K562 (cell line): ENCODE measurements at regions not wholly inside any gene's neighbourhood (a gene's known extent, or its start where the extent isn't known, plus 50 kb on each side); places are given as distances from the start of the nearest gene placed in this dataset.

Source experiments
- ATAC-seq: fragments of 200-7000 bp; cut with Tn5 transposase; 3 replicates; pipeline ENCODE4 v1.9.1; 2020; ENCODE audit warnings: moderate library complexity
- BruUV-seq: library from RNA; stranded (reverse); fragments of 400-500 nt; replicated peaks from 2 replicates; lab custom pipeline; 2021; lab: Mats Ljungman, UMichigan
- CTCF ChIA-PET: fragments of 300-600 bp; formaldehyde crosslinking; extraction: SDS; loops from one replicate; lab custom pipeline; 2021; ENCODE audit warnings: low intra/inter-chr PET ratio; lab: Yijun Ruan, JAX
- POLR2A ChIA-PET: fragments of 300-600, 350-650 bp; sonication (Branson Sonifier 250); formaldehyde crosslinking; extraction: SDS; loops from one replicate; lab custom pipeline; 2021; ENCODE audit warnings: antibody characterized with exemption, inconsistent platforms; lab: Yijun Ruan, JAX
- DNase-seq, 4 experiments: peaks; one replicate each; pipeline versions ENCODE4 v3.0.0 to v3.0.0-alpha.2; 2011 to 2018; ENCODE audit warnings: low spot score in 3 of 4, mixed read lengths in 3 of 4; ENCODE audit errors: extremely low read depth in 1 of 4
- FAIRE-seq: peaks from 2 replicates; lab custom pipeline; 2011; peaks lifted over from hg19 to GRCh38; lab: Jason Lieb, UNC
- H2AFZ ChIP-seq: 2 replicates; pipeline ENCODE4 v1.6.0; 2011; ENCODE audit warnings: low read depth, low read length, control low read depth, inconsistent platforms
- H3K27ac ChIP-seq: fragments of 200-600 bp; 3 replicates; pipeline ENCODE4 v1.8.0; 2011; ENCODE audit warnings: low read depth, mild to moderate bottlenecking, control low read depth, inconsistent platforms, low read length, moderate library complexity, mixed read lengths; ENCODE audit errors: extremely low read depth
- H3K27me3 ChIP-seq, 2 experiments: fragments of 300-600 bp in 1 of 2; 2 replicates in 1 of 2; 3 replicates in 1 of 2; pipeline versions ENCODE4 v1.6.0 to v1.8.0; 2011; ENCODE audit warnings: inconsistent platforms in 2 of 2, low read length in 2 of 2, mild to moderate bottlenecking in 1 of 2, mixed read lengths in 1 of 2, moderate library complexity in 1 of 2; ENCODE audit not compliant: control insufficient read depth in 2 of 2, insufficient read depth in 2 of 2
- H3K36me3 ChIP-seq: fragments of 300-600 bp; 3 replicates; pipeline ENCODE4 v1.8.0; 2011; ENCODE audit warnings: mild to moderate bottlenecking, low read length, inconsistent platforms; ENCODE audit not compliant: control insufficient read depth, insufficient read depth
- H3K4me1 ChIP-seq, 2 experiments: fragments of 200-600 bp in 1 of 2; replicated peaks in 1 of 2; 2 replicates in 1 of 2; 3 replicates in 1 of 2; pipeline versions ENCODE4 v1.5.1 to v1.8.0; 2011; ENCODE audit warnings: inconsistent platforms in 2 of 2, low read length in 2 of 2, mild to moderate bottlenecking in 1 of 2, mixed read lengths in 1 of 2, moderate library complexity in 1 of 2; ENCODE audit not compliant: control insufficient read depth in 2 of 2, insufficient read depth in 2 of 2
- H3K4me2 ChIP-seq: 2 replicates; pipeline ENCODE4 v1.6.1; 2011; ENCODE audit warnings: low read length, control low read depth, inconsistent platforms, mixed read lengths; ENCODE audit not compliant: insufficient read depth
- H3K4me3 ChIP-seq: fragments of 200-600 bp; sonication (generic), shearing (Covaris generic); 2 replicates; pipeline ENCODE4 v1.5.1; 2016; ENCODE audit warnings: control low read depth, inconsistent platforms
- H3K79me2 ChIP-seq: fragments of 200-600 bp; 3 replicates; pipeline ENCODE4 v1.8.0; 2011; ENCODE audit warnings: low read length, inconsistent platforms; ENCODE audit not compliant: control insufficient read depth, insufficient read depth
- H3K9ac ChIP-seq, 2 experiments: 2 replicates each; pipeline versions ENCODE4 v1.6.0 to v1.6.1; 2011; ENCODE audit warnings: low read depth in 2 of 2, low read length in 2 of 2, control low read depth in 1 of 2, inconsistent platforms in 1 of 2, mild to moderate bottlenecking in 1 of 2, mixed read lengths in 1 of 2; ENCODE audit not compliant: insufficient read depth in 1 of 2
- H3K9me1 ChIP-seq: one replicate; pipeline ENCODE4 v1.6.0; 2011; ENCODE audit warnings: inconsistent platforms, mild to moderate bottlenecking, low read length, moderate library complexity; ENCODE audit not compliant: control insufficient read depth, insufficient read depth
- H3K9me3 ChIP-seq: replicated peaks from 2 replicates; pipeline ENCODE4 v1.5.1; 2011; ENCODE audit warnings: low read depth, low read length, inconsistent platforms; ENCODE audit not compliant: control insufficient read depth, insufficient read depth
- H4K20me1 ChIP-seq: replicated peaks from 2 replicates; pipeline ENCODE4 v1.6.1; 2011; ENCODE audit warnings: low read length, inconsistent platforms, mixed read lengths; ENCODE audit not compliant: control insufficient read depth, insufficient read depth
- ADNP ChIP-seq: fragments of 200-800 bp; sonication (Bioruptor generic); IDR thresholded peaks from 2 replicates; pipeline ENCODE4 v1.6.1; 2016; ENCODE audit warnings: missing genetic modification characterization, missing compliant biosample characterization
- CBFB ChIP-seq: sonication (generic); formaldehyde crosslinking; IDR thresholded peaks from 2 replicates; pipeline ENCODE4 v1.4.0; 2020; ENCODE audit warnings: mild to moderate bottlenecking, missing genetic modification reagents
- EP400 ChIP-seq: fragments of 450-650 bp; IDR thresholded peaks from 2 replicates; pipeline ENCODE4 v1.6.1; 2017; ENCODE audit warnings: antibody characterized with exemption, mild to moderate bottlenecking, moderate library complexity
- ESRRB ChIP-seq: fragments of 250-450 bp; sonication (Bioruptor Pico); IDR thresholded peaks from 2 replicates; pipeline ENCODE4 v1.5.0; 2020; ENCODE audit warnings: mild to moderate bottlenecking, moderate library complexity, borderline replicate concordance
- GABPA ChIP-seq: fragments of 200-800 bp; sonication (Bioruptor generic); conservative IDR thresholded peaks from 2 replicates; pipeline ENCODE4 v1.6.1; 2016; ENCODE audit warnings: low read depth, missing genetic modification characterization, missing compliant biosample characterization
- HINFP ChIP-seq: fragments of 450-650 bp; conservative IDR thresholded peaks from 2 replicates; pipeline ENCODE4 v1.6.1; 2016; ENCODE audit warnings: missing genetic modification characterization, low read depth, mild to moderate bottlenecking, control low read depth, missing compliant biosample characterization
- HMG20B ChIP-seq: fragments of 250-450 bp; sonication (Bioruptor Pico); IDR thresholded peaks from 2 replicates; pipeline ENCODE4 v1.5.0; 2021; ENCODE audit warnings: mild to moderate bottlenecking
- KLF1 ChIP-seq: fragments of 450-650 bp; IDR thresholded peaks from 2 replicates; pipeline ENCODE4 v1.6.1; 2016; ENCODE audit warnings: missing genetic modification characterization, missing compliant biosample characterization
- MECOM ChIP-seq: fragments of 250-450 bp; sonication (Bioruptor Pico); IDR thresholded peaks from 2 replicates; pipeline ENCODE4 v1.8.0; 2022; ENCODE audit warnings: inconsistent platforms
- MED1 ChIP-seq: sonication (generic); formaldehyde crosslinking; IDR thresholded peaks from 2 replicates; pipeline ENCODE4 v1.8.1; 2023; ENCODE audit warnings: missing genetic modification reagents, borderline replicate concordance
- POLR2AphosphoS2 ChIP-seq: IDR thresholded peaks from 2 replicates; pipeline ENCODE4 v1.6.1; 2012; ENCODE audit warnings: low read length, improper control_type of control experiment
- PRMT5 ChIP-seq: sonication (generic); formaldehyde crosslinking; IDR thresholded peaks from 2 replicates; pipeline ENCODE4 v1.5.0; 2020; ENCODE audit warnings: missing genetic modification reagents
- SIN3A ChIP-seq, 2 experiments: fragments of 150-350 bp in 1 of 2; IDR thresholded peaks; 2 replicates each; pipeline ENCODE4 v1.6.1; 2011 to 2016; ENCODE audit warnings: borderline replicate concordance in 2 of 2, low read depth in 2 of 2, low read length in 2 of 2, mild to moderate bottlenecking in 2 of 2, moderate library complexity in 2 of 2; ENCODE audit not compliant: control insufficient read depth in 1 of 2
- SLC30A9 ChIP-seq: fragments of 250-450 bp; sonication (Bioruptor Pico); IDR thresholded peaks from 2 replicates; pipeline ENCODE4 v1.8.0; 2022; ENCODE audit warnings: mild to moderate bottlenecking, moderate library complexity
- STAT5B ChIP-seq: fragments of 250-450 bp; sonication (Bioruptor Pico); IDR thresholded peaks from 2 replicates; pipeline ENCODE4 v1.8.0; 2021; ENCODE audit warnings: mild to moderate bottlenecking, inconsistent platforms
- TRIM24 ChIP-seq, 2 experiments: fragments of 450-650 bp; IDR thresholded peaks; 2 replicates each; pipeline ENCODE4 v1.6.1; 2016
- U2AF1 ChIP-seq: fragments of 200-400 bp; formaldehyde crosslinking; optimal IDR thresholded peaks from 2 replicates; pipeline ENCODE3; 2017; ENCODE audit warnings: mild to moderate bottlenecking, low read depth, low read length, moderate library complexity
- ZNF140 ChIP-seq: fragments of 250-450 bp; sonication (Bioruptor Pico); IDR thresholded peaks from 2 replicates; pipeline ENCODE4 v1.8.0; 2021; ENCODE audit warnings: moderate library complexity, mild to moderate bottlenecking, inconsistent platforms
- ZNF76 ChIP-seq: fragments of 250-450 bp; sonication (Bioruptor Pico); IDR thresholded peaks from 2 replicates; pipeline ENCODE4 v1.4.0; 2020; ENCODE audit warnings: mild to moderate bottlenecking, moderate library complexity, borderline replicate concordance
- WGBS: fragments of 100-300 bp; shearing (Covaris generic); methylation state at CpG from one replicate; pipeline ENCODE4 v1.1.6; 2016; ENCODE audit warnings: low coverage, mixed read lengths; ENCODE audit not compliant: insufficient coverage; ENCODE audit errors: missing lambda C conversion rate; 5-methylcytosine and 5-hydroxymethylcytosine counted together
- in situ Hi-C: fragments of 300-500 bp; cut with MboI; formaldehyde crosslinking; loops from 4 replicates; pipeline ENCODE4 v1.15.0; 2018; ENCODE audit warnings: inconsistent platforms, mixed read lengths
- intact Hi-C: fragments of 100-400 bp; cut with micrococcal nuclease; formaldehyde crosslinking; loops from 2 replicates; pipeline ENCODE4 v1.14.2; 2022

- no peak for TF ChIP-seq HINFP (tag)
- TF ChIP-seq U2AF1 = no peak
- TF ChIP-seq MED1 (CRISPR knock-in tag) = no peak
- no peak for TF ChIP-seq STAT5B (CRISPR knock-in tag)
- TF ChIP-seq GABPA = no peak
Observed at GRCh38 chr4:188299161-188299560, 159.9 kb downstream of the TRIML1 start (continued).

- H3K9me1 ChIP-seq = no peaks in the 10 kb centered on the region
- no peak for ATAC-seq
- H2AFZ ChIP-seq = no peak overlapping the region
- H3K36me3 ChIP-seq = no peaks in the 10 kb centered on the region
- TF ChIP-seq POLR2AphosphoS2 (no peak), HMG20B (CRISPR knock-in tag) (no peak), MECOM (no peak), EP400 (no peak), ESRRB (CRISPR knock-in tag) (no peak), TRIM24 (IDR thresholded peaks at IDR 0.05) (no peak), SIN3A (IDR thresholded peaks at IDR 0.05; ENCODE audit: borderline replicate concordance in 2 of 2, control insufficient read depth in 1 of 2, low read depth in 2 of 2, low read length in 2 of 2) (no peak), CBFB (no peak), KLF1 (no peak), PRMT5 (CRISPR knock-in tag) (no peak), SLC30A9 (CRISPR knock-in tag) (no peak), ZNF76 (CRISPR knock-in tag) (no peak), ADNP (no peak), ZNF140 (CRISPR knock-in tag) (no peak)
- H3K4me3 ChIP-seq = no peak overlapping the region
- H3K9me3 ChIP-seq = no peaks in the 10 kb centered on the region
- intact Hi-C loops (no loop called here), in situ Hi-C loops (no loop called here)
- H3K9ac ChIP-seq = no peak overlapping the region
- H3K4me1 ChIP-seq = no peaks in the 10 kb centered on the region
- H3K4me2 ChIP-seq = no peak overlapping the region
- ChIA-PET CTCF (no interaction called here), POLR2A (no interaction called here)
- no peaks in the 10 kb centered on the region for H3K27me3 ChIP-seq
- H3K27ac ChIP-seq = no peak overlapping the region
- no peak for FAIRE-seq
- WGBS = 0% methylated on average over 4 of the region's 4 CpGs
- H4K20me1 ChIP-seq = no peaks in the 10 kb centered on the region
- no peaks in the 10 kb centered on the region for H3K79me2 ChIP-seq
- no peak for DNase-seq
- BruUV-seq = no TSS peak
Observed at GRCh38 chr4:188300385-188300784, 161.1 kb downstream of the TRIML1 start.
